HG02642 (cell line): ENCODE measurements at regions not wholly inside any gene's neighbourhood (a gene's known extent, or its start where the extent isn't known, plus 50 kb on each side); places are given as distances from the start of the nearest gene placed in this dataset.
"Not testable (repeated sequence)": the region's sequence is repeated elsewhere in the genome, so short reads cannot be mapped to it uniquely, and the experiment has no call there.

Source experiments
- ATAC-seq: cut with Tn5 transposase; IDR thresholded peaks from one replicate; pipeline ENCODE4 v1.9.1; 2021; ENCODE audit warnings: mild to moderate bottlenecking; ENCODE audit not compliant: unreplicated experiment, poor library complexity

GRCh38 chr2:205867371-205867770 lies 185.1 kb downstream of the NRP2 start:
- ATAC-seq: no peak

- no peak for ATAC-seq
Observed at GRCh38 chr2:205865905-205866441, 183.7 kb downstream of the NRP2 start.

GRCh38 chr2:205865056-205865455 lies 182.8 kb downstream of the NRP2 start:
- no peak for ATAC-seq

GRCh38 chr2:205864491-205864890 lies 182.2 kb downstream of the NRP2 start:
- ATAC-seq: no peak

- ATAC-seq: not testable (repeated sequence)
Observed at GRCh38 chr2:205862761-205863160, 180.5 kb downstream of the NRP2 start.

GRCh38 chr2:205860885-205861284 lies 178.6 kb downstream of the NRP2 start:
- no peak for ATAC-seq

GRCh38 chr2:205860181-205860580 lies 177.9 kb downstream of the NRP2 start:
- no peak for ATAC-seq

- ATAC-seq: peak; percentile 58
Observed at GRCh38 chr2:205858881-205859441, 176.7 kb downstream of the NRP2 start.

GRCh38 chr2:205858275-205858674 lies 176.0 kb downstream of the NRP2 start:
- no peak for ATAC-seq

GRCh38 chr2:205857520-205858237 lies 175.4 kb downstream of the NRP2 start:
- peak; percentile 64 for ATAC-seq

GRCh38 chr2:205852457-205852856 lies 170.2 kb downstream of the NRP2 start:
- no peak for ATAC-seq

GRCh38 chr2:205850611-205851010 lies 168.3 kb downstream of the NRP2 start:
- ATAC-seq: no peak

- no peak for ATAC-seq
Observed at GRCh38 chr2:205850132-205850531, 167.8 kb downstream of the NRP2 start.

GRCh38 chr2:205849136-205849535 lies 166.8 kb downstream of the NRP2 start:
- no peak for ATAC-seq

GRCh38 chr2:205848601-205849000 lies 166.3 kb downstream of the NRP2 start:
- no peak for ATAC-seq
